OCI-LY7 (cell line): ENCODE measurements at regions not wholly inside any gene's neighbourhood (a gene's known extent, or its start where the extent isn't known, plus 50 kb on each side); places are given as distances from the start of the nearest gene placed in this dataset.

Source experiments
- CTCF ChIP-seq: fragments of 200-600 bp; sonication (generic); conservative IDR thresholded peaks from 2 replicates; pipeline ENCODE4 v1.5.1; 2014; ENCODE audit warnings: mild to moderate bottlenecking, antibody characterized with exemption, low read length, moderate library complexity, mixed read lengths
- EZH2phosphoT487 ChIP-seq: fragments of 200-600 bp; sonication (generic); IDR thresholded peaks from 2 replicates; pipeline ENCODE4 v1.6.1; 2018; ENCODE audit warnings: low read depth, borderline replicate concordance, mild to moderate bottlenecking, mixed run types, antibody characterized with exemption, low read length, moderate library complexity, mixed read lengths

GRCh38 chrX:115448146-115448545 lies 112.8 kb upstream of the PLS3 start:
- TF ChIP-seq CTCF (no peak), EZH2phosphoT487 (no peak)
